GM23338 (cell line): ENCODE measurements at regions not wholly inside any gene's neighbourhood (a gene's known extent, or its start where the extent isn't known, plus 50 kb on each side); places are given as distances from the start of the nearest gene placed in this dataset.

Source experiments
- ATAC-seq: fragments of 200-7000 bp; cut with Tn5 transposase; 3 replicates; pipeline ENCODE4 v1.9.1; 2020
- DNase-seq: peaks from one replicate; pipeline ENCODE4 v3.0.0-alpha.2; 2015; ENCODE audit warnings: low spot score
- H2AFZ ChIP-seq: fragments of 200-600 bp; sonication (generic); 2 replicates; pipeline ENCODE4 v1.8.0; 2016; ENCODE audit warnings: antibody characterized with exemption, mild to moderate bottlenecking, moderate library complexity
- H3F3A ChIP-seq: fragments of 200-600 bp; sonication (generic); replicated peaks from 2 replicates; pipeline ENCODE4 v1.8.0; 2017; ENCODE audit warnings: antibody characterized with exemption, mixed run types, low read depth
- H3K27ac ChIP-seq: fragments of 200-600 bp; sonication (generic); 2 replicates; pipeline ENCODE4 v1.6.1; 2016; ENCODE audit warnings: low read depth
- H3K27me3 ChIP-seq: fragments of 200-600 bp; sonication (generic); 2 replicates; pipeline ENCODE4 v1.8.0; 2016; ENCODE audit warnings: mild to moderate bottlenecking, mixed run types, moderate library complexity; ENCODE audit not compliant: insufficient read depth
- H3K36me3 ChIP-seq: fragments of 200-600 bp; sonication (generic); 2 replicates; pipeline ENCODE4 v1.8.0; 2016; ENCODE audit warnings: mild to moderate bottlenecking; ENCODE audit not compliant: insufficient read depth
- H3K4me1 ChIP-seq: fragments of 200-600 bp; sonication (generic); 2 replicates; pipeline ENCODE4 v1.8.0; 2016; ENCODE audit warnings: mild to moderate bottlenecking, moderate library complexity; ENCODE audit not compliant: insufficient read depth
- H3K4me2 ChIP-seq: fragments of 200-600 bp; sonication (generic); 2 replicates; pipeline ENCODE4 v1.7.1; 2017; ENCODE audit warnings: mixed run types
- H3K4me3 ChIP-seq: fragments of 200-600 bp; sonication (generic); 2 replicates; pipeline ENCODE4 v1.6.1; 2016; ENCODE audit warnings: mixed run types
- H3K79me2 ChIP-seq: fragments of 200-600 bp; sonication (generic); replicated peaks from 2 replicates; pipeline ENCODE4 v1.8.0; 2017; ENCODE audit warnings: mild to moderate bottlenecking; ENCODE audit not compliant: insufficient read depth
- H3K9me2 ChIP-seq: fragments of 200-600 bp; sonication (generic); 2 replicates; pipeline ENCODE4 v1.8.0; 2017; ENCODE audit not compliant: insufficient read depth
- H4K20me1 ChIP-seq: fragments of 200-600 bp; sonication (generic); replicated peaks from 2 replicates; pipeline ENCODE4 v1.8.0; 2017; ENCODE audit warnings: mild to moderate bottlenecking; ENCODE audit not compliant: insufficient read depth
- H3K27ac Mint-ChIP-seq: 2 replicates; pipeline ENCODE4 v1.8.0; 2020; ENCODE audit warnings: inconsistent platforms, mild to moderate bottlenecking, moderate library complexity, mixed read lengths
- H3K27me3 Mint-ChIP-seq: 3 replicates; pipeline ENCODE4 v1.8.0; 2022; ENCODE audit warnings: low read depth, mild to moderate bottlenecking, moderate library complexity, mixed read lengths, inconsistent platforms; ENCODE audit not compliant: insufficient read depth, poor library complexity
- H3K36me3 Mint-ChIP-seq: 3 replicates; pipeline ENCODE4 v1.8.0; 2021; ENCODE audit warnings: low read depth, mild to moderate bottlenecking, inconsistent platforms, moderate library complexity, mixed read lengths
- H3K4me1 Mint-ChIP-seq: 3 replicates; pipeline ENCODE4 v1.8.0; 2020; ENCODE audit warnings: mild to moderate bottlenecking, inconsistent platforms, mixed read lengths
- H3K4me3 Mint-ChIP-seq: 3 replicates; pipeline ENCODE4 v1.8.0; 2021; ENCODE audit warnings: moderate library complexity, mild to moderate bottlenecking, inconsistent platforms, mixed read lengths
- H3K9me3 Mint-ChIP-seq: 3 replicates; pipeline ENCODE4 v1.8.0; 2020; ENCODE audit warnings: moderate library complexity, mild to moderate bottlenecking, inconsistent platforms, mixed read lengths
- CTCF ChIP-seq, 2 experiments: fragments of 200-600 bp in 1 of 2; sonication (generic) in 1 of 2; conservative IDR thresholded peaks; 2 replicates each; pipeline versions ENCODE4 v1.5.1 to v1.6.1; 2016 to 2017; ENCODE audit warnings: antibody characterized with exemption in 2 of 2, low read depth in 2 of 2, mild to moderate bottlenecking in 2 of 2, moderate library complexity in 1 of 2
- ETS1 ChIP-seq: IDR thresholded peaks from 2 replicates; pipeline ENCODE4 v1.6.1; 2016; ENCODE audit warnings: antibody characterized with exemption
- EZH2phosphoT487 ChIP-seq: fragments of 200-600 bp; sonication (generic); IDR thresholded peaks from one replicate; pipeline ENCODE4 v1.8.1; 2018; ENCODE audit warnings: antibody characterized with exemption; ENCODE audit not compliant: unreplicated experiment
- POLR2AphosphoS5 ChIP-seq: IDR thresholded peaks from 2 replicates; pipeline ENCODE4 v1.6.1; 2016; ENCODE audit warnings: antibody characterized with exemption, low read depth
- STAT1 ChIP-seq: IDR thresholded peaks from one replicate; pipeline ENCODE4 v1.6.1; 2016; ENCODE audit warnings: antibody characterized with exemption; ENCODE audit not compliant: unreplicated experiment
- ZNF114 ChIP-seq: fragments of 250-450 bp; sonication (Bioruptor Pico); IDR thresholded peaks from 2 replicates; pipeline ENCODE4 v1.5.0; 2020; ENCODE audit warnings: mild to moderate bottlenecking, moderate library complexity
- ZNF462 ChIP-seq: fragments of 250-450 bp; sonication (Bioruptor Pico); IDR thresholded peaks from 2 replicates; pipeline ENCODE4 v1.5.0; 2020; ENCODE audit warnings: mild to moderate bottlenecking, moderate library complexity

GRCh38 chr21:22200378-22201092 is 1202.3 kb downstream of the NCAM2 start:
- peaks cover 9% of the 10 kb centered on the region for H3K9me3 Mint-ChIP-seq
- H3K27ac Mint-ChIP-seq, result no peak overlapping the region
- peak overlapping the region; percentile 26; the same call in 1 of the 2 replicates for H2AFZ ChIP-seq

GRCh38 chr21:22201126-22201525 is 1202.9 kb downstream of the NCAM2 start:
- H3K27ac Mint-ChIP-seq, result no peak overlapping the region

More at GRCh38 chr21:22200378-22201092, 1202.3 kb downstream of the NCAM2 start:
- Mint-ChIP-seq H3K4me3 (no peak overlapping the region), H3K4me1 (no peaks in the 10 kb centered on the region), H3K36me3 (peaks cover 6% of the 10 kb centered on the region; the same call in 1 of the 3 replicates), H3K27me3 (peaks cover 2% of the 10 kb centered on the region)
- H3K36me3 ChIP-seq, result no peaks in the 10 kb centered on the region; the same call in 1 of the 2 replicates
- no peaks in the 10 kb centered on the region for H3K79me2 ChIP-seq
- TF ChIP-seq STAT1 (no peak), EZH2phosphoT487 (no peak), ZNF114 (CRISPR knock-in tag) (no peak), ETS1 (no peak), POLR2AphosphoS5 (no peak)
- H3K4me3 ChIP-seq, result no peak overlapping the region
- no peaks in the 10 kb centered on the region for H3K4me1 ChIP-seq
- H3K27ac ChIP-seq, result no peak overlapping the region
- no peaks in the 10 kb centered on the region for H3K9me2 ChIP-seq
- no peak for ATAC-seq
- H3F3A ChIP-seq, result no peaks in the 10 kb centered on the region
- no peaks in the 10 kb centered on the region for H3K27me3 ChIP-seq
- H4K20me1 ChIP-seq, result no peaks in the 10 kb centered on the region
- no peak overlapping the region for H3K4me2 ChIP-seq
- DNase-seq, result no peak

More at GRCh38 chr21:22201126-22201525, 1202.9 kb downstream of the NCAM2 start:
- H3K27me3 Mint-ChIP-seq, result peaks cover 2% of the 10 kb centered on the region
- Histone ChIP-seq H3F3A (no peaks in the 10 kb centered on the region), H3K9me2 (no peaks in the 10 kb centered on the region), H3K27me3 (no peaks in the 10 kb centered on the region), H3K4me3 (no peak overlapping the region), H3K4me1 (no peaks in the 10 kb centered on the region), H3K27ac (no peak overlapping the region), H2AFZ (no peak overlapping the region), H3K4me2 (no peak overlapping the region), H3K79me2 (no peaks in the 10 kb centered on the region), H3K36me3 (no peaks in the 10 kb centered on the region; the same call in 1 of the 2 replicates), H4K20me1 (no peaks in the 10 kb centered on the region)
- ATAC-seq, result no peak
- DNase-seq, result no peak
- H3K9me3 Mint-ChIP-seq, result peaks cover 9% of the 10 kb centered on the region
- peaks cover 6% of the 10 kb centered on the region; the same call in 1 of the 3 replicates for H3K36me3 Mint-ChIP-seq
- no peak overlapping the region for H3K4me3 Mint-ChIP-seq
- TF ChIP-seq CTCF (conservative IDR thresholded peaks at IDR 0.05; ENCODE audit: low read depth in 2 of 2), result no peak
- no peak for TF ChIP-seq ZNF462 (CRISPR knock-in tag)
- no peaks in the 10 kb centered on the region for H3K4me1 Mint-ChIP-seq
